K562 (cell line): ENCODE measurements at regions not wholly inside any gene's neighbourhood (a gene's known extent, or its start where the extent isn't known, plus 50 kb on each side); places are given as distances from the start of the nearest gene placed in this dataset.

Source experiments
- BHLHE40 ChIP-seq: IDR thresholded peaks from 2 replicates; pipeline ENCODE4 v1.6.1; 2011; ENCODE audit warnings: low read length, improper control_type of control experiment
- EP300 ChIP-seq: IDR thresholded peaks from 2 replicates; pipeline ENCODE4 v1.6.1; 2012; ENCODE audit warnings: low read length, improper control_type of control experiment
- ETS1 ChIP-seq: conservative IDR thresholded peaks from 2 replicates; pipeline ENCODE4 v1.6.1; 2011; ENCODE audit warnings: low read depth, mild to moderate bottlenecking, low read length; ENCODE audit not compliant: control insufficient read depth
- FOSL1 ChIP-seq: fragments of 200-800 bp; sonication (Bioruptor generic); conservative IDR thresholded peaks from 2 replicates; pipeline ENCODE4 v1.6.1; 2016; ENCODE audit warnings: missing genetic modification characterization, missing compliant biosample characterization
- HINFP ChIP-seq: fragments of 450-650 bp; conservative IDR thresholded peaks from 2 replicates; pipeline ENCODE4 v1.6.1; 2016; ENCODE audit warnings: missing genetic modification characterization, low read depth, mild to moderate bottlenecking, control low read depth, missing compliant biosample characterization
- HNRNPH1 ChIP-seq: fragments of 200-400 bp; formaldehyde crosslinking; optimal IDR thresholded peaks from 2 replicates; pipeline ENCODE3; 2017; ENCODE audit warnings: low read depth, mild to moderate bottlenecking, low read length, moderate library complexity
- ID3 ChIP-seq, 2 experiments: fragments of 250-450 bp in 1 of 2; fragments of 450-650 bp in 1 of 2; sonication (Bioruptor Pico) in 1 of 2; IDR thresholded peaks; 2 replicates each; pipeline versions ENCODE4 v1.6.1 to v1.8.0; 2016 to 2021; ENCODE audit warnings: mild to moderate bottlenecking in 2 of 2, moderate library complexity in 2 of 2, missing compliant biosample characterization in 1 of 2, missing genetic modification characterization in 1 of 2
- NCOA4 ChIP-seq: fragments of 450-650 bp; IDR thresholded peaks from 2 replicates; pipeline ENCODE4 v1.6.1; 2018; ENCODE audit warnings: mild to moderate bottlenecking; ENCODE audit not compliant: partially characterized antibody
- NEUROD1 ChIP-seq: fragments of 150-350 bp; IDR thresholded peaks from 2 replicates; pipeline ENCODE4 v1.6.1; 2014; ENCODE audit warnings: borderline replicate concordance, low read length, low read depth; ENCODE audit not compliant: partially characterized antibody
- NFRKB ChIP-seq: fragments of 450-650 bp; IDR thresholded peaks from 2 replicates; pipeline ENCODE4 v1.6.1; 2016; ENCODE audit warnings: low read depth
- ZNF224 ChIP-seq: sonication (generic); formaldehyde crosslinking; IDR thresholded peaks from 2 replicates; pipeline ENCODE4 v1.8.0; 2022; ENCODE audit warnings: mild to moderate bottlenecking, missing genetic modification reagents
- ZNF274 ChIP-seq: IDR thresholded peaks from 2 replicates; pipeline ENCODE4 v1.6.1; 2011; ENCODE audit warnings: low read depth, mild to moderate bottlenecking, low read length, moderate library complexity, borderline replicate concordance
- TF ChIP-seq, protein P1 (sequence below), 3 experiments: IDR thresholded peaks in 2 of 3; conservative IDR thresholded peaks in 1 of 3; 2 replicates each; pipeline ENCODE4 v1.5.1; 2011 to 2012; ENCODE audit warnings: low read length in 3 of 3, mild to moderate bottlenecking in 3 of 3, control low read depth in 2 of 3, improper control_type of control experiment in 1 of 3, inconsistent platforms in 1 of 3, low read depth in 1 of 3, mixed read lengths in 1 of 3, moderate library complexity in 1 of 3; ENCODE audit not compliant: insufficient read depth in 2 of 3
- TF ChIP-seq, protein P2 (sequence below), 2 experiments: fragments of 450-650 bp; formaldehyde crosslinking in 1 of 2; IDR thresholded peaks; 2 replicates each; pipeline versions ENCODE4 v1.4.0 to v1.6.1; 2014 to 2020; ENCODE audit warnings: mild to moderate bottlenecking in 2 of 2, borderline replicate concordance in 1 of 2, low read depth in 1 of 2

DNA sequence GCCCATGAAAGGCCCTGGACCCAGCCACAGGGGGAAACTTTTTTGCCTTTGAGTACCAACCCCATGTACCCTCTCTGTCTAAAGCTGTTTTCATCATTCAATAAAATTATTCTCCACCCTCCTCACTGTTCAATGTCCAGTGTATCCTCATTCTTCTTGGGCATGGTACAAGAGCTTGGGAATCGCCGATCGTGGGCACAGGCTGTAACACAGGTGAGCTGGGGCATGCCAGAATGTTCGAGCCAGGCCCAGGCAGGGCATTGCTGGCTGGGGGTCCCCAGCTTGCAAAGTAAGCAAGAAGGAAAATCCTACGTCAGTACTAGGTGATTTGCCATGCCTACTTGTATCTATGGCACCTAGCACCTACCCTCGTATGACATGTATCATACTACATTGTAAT lies 162.1 kb upstream of the NOL4 start:
- TF ChIP-seq BHLHE40 (no peak), EP300 (no peak), ETS1 (no peak), ZNF224 (CRISPR knock-in tag) (no peak), NCOA4 (no peak), HINFP (tag) (no peak), NEUROD1 (no peak), NFRKB (no peak), ZNF274 (no peak), ID3 (CRISPR knock-in tag; IDR thresholded peaks at IDR 0.05) (no peak), ID3 (tag; IDR thresholded peaks at IDR 0.05) (no peak), FOSL1 (tag) (no peak), HNRNPH1 (no peak)
- TF ChIP-seq, protein P1, sequence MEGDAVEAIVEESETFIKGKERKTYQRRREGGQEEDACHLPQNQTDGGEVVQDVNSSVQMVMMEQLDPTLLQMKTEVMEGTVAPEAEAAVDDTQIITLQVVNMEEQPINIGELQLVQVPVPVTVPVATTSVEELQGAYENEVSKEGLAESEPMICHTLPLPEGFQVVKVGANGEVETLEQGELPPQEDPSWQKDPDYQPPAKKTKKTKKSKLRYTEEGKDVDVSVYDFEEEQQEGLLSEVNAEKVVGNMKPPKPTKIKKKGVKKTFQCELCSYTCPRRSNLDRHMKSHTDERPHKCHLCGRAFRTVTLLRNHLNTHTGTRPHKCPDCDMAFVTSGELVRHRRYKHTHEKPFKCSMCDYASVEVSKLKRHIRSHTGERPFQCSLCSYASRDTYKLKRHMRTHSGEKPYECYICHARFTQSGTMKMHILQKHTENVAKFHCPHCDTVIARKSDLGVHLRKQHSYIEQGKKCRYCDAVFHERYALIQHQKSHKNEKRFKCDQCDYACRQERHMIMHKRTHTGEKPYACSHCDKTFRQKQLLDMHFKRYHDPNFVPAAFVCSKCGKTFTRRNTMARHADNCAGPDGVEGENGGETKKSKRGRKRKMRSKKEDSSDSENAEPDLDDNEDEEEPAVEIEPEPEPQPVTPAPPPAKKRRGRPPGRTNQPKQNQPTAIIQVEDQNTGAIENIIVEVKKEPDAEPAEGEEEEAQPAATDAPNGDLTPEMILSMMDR (IDR thresholded peaks at IDR 0.05 in 2 of 3, conservative IDR thresholded peaks at IDR 0.05 in 1 of 3; ENCODE audit: insufficient read depth in 2 of 3, low read depth in 1 of 3, low read length in 3 of 3) = no peak
- TF ChIP-seq, protein P2, sequence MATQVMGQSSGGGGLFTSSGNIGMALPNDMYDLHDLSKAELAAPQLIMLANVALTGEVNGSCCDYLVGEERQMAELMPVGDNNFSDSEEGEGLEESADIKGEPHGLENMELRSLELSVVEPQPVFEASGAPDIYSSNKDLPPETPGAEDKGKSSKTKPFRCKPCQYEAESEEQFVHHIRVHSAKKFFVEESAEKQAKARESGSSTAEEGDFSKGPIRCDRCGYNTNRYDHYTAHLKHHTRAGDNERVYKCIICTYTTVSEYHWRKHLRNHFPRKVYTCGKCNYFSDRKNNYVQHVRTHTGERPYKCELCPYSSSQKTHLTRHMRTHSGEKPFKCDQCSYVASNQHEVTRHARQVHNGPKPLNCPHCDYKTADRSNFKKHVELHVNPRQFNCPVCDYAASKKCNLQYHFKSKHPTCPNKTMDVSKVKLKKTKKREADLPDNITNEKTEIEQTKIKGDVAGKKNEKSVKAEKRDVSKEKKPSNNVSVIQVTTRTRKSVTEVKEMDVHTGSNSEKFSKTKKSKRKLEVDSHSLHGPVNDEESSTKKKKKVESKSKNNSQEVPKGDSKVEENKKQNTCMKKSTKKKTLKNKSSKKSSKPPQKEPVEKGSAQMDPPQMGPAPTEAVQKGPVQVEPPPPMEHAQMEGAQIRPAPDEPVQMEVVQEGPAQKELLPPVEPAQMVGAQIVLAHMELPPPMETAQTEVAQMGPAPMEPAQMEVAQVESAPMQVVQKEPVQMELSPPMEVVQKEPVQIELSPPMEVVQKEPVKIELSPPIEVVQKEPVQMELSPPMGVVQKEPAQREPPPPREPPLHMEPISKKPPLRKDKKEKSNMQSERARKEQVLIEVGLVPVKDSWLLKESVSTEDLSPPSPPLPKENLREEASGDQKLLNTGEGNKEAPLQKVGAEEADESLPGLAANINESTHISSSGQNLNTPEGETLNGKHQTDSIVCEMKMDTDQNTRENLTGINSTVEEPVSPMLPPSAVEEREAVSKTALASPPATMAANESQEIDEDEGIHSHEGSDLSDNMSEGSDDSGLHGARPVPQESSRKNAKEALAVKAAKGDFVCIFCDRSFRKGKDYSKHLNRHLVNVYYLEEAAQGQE (IDR thresholded peaks at IDR 0.05; ENCODE audit: borderline replicate concordance) = no peak
- TF ChIP-seq, protein P2 (CRISPR knock-in tag; IDR thresholded peaks at IDR 0.05; ENCODE audit: low read depth) = no peak
